22Rv1 (cell line): ENCODE measurements at regions not wholly inside any gene's neighbourhood (a gene's known extent, or its start where the extent isn't known, plus 50 kb on each side); places are given as distances from the start of the nearest gene placed in this dataset.

Experiments used
- CTCF ChIP-seq: fragments of 450-650 bp; IDR thresholded peaks from 2 replicates; pipeline ENCODE4 v1.5.1; 2017; ENCODE audit warnings: mild to moderate bottlenecking
- ZFX ChIP-seq: fragments of 450-650 bp; IDR thresholded peaks from 2 replicates; pipeline ENCODE4 v1.6.1; 2017; ENCODE audit warnings: antibody characterized with exemption, borderline replicate concordance

- TF ChIP-seq CTCF (no peak), ZFX (no peak)
Observed at GRCh38 chr3:168191856-168192255, 96.1 kb upstream of the GOLIM4 start.
